Left cardiac atrium (tissue), 4 donors: ENCODE measurements at regions not wholly inside any gene's neighbourhood (a gene's known extent, or its start where the extent isn't known, plus 50 kb on each side); places are given as distances from the start of the nearest gene placed in this dataset.
A peak's percentile ranks its signal among the peaks of the same experiment; 100 is the strongest.
"Not testable (repeated sequence)": the region's sequence is repeated elsewhere in the genome, so short reads cannot be mapped to it uniquely, and the experiment has no call there.

Experiments
- ATAC-seq, 2 donors: fragments of 200-7000 bp; cut with Tn5 transposase; one replicate each; pipeline ENCODE4 v1.9.1; 2020; ENCODE audit warnings: mild to moderate bottlenecking in 2 of 2, moderate library complexity in 2 of 2
- DNase-seq: peaks from one replicate; pipeline ENCODE4 v3.0.0-alpha.2; 2020
- intact Hi-C, 2 donors: fragments of 100-400 bp; cut with DNase I; formaldehyde crosslinking; loops; one replicate each; pipeline versions ENCODE4 v1.14.1 to v1.15.1; 2022 to 2023
- donor health status: DM: no; HTN: yes; CAD: no.
- donor health status: DM: no; HTN: yes; CAD: no; lungs with severe emphysema.
- donor health status: DM: yes; HTN: yes; CAD: no.
- donor health status: Dilated cardiomyopathy.

GRCh38 chr10:43849551-43849950 lies 200.9 kb upstream of the ZNF32 start:
- intact Hi-C loops = no loop called here
- no peak for DNase-seq

GRCh38 chr10:43846968-43847367 lies 198.3 kb upstream of the ZNF32 start:
- intact Hi-C loops = no loop called here
- no peak for DNase-seq
- peak; percentile 22 to 28 for ATAC-seq

More at GRCh38 chr10:43849551-43849950, 200.9 kb upstream of the ZNF32 start:
- ATAC-seq = no peak

GRCh38 chr10:43846187-43846680 lies 197.6 kb upstream of the ZNF32 start:
- intact Hi-C loops = no loop called here
- ATAC-seq (peak; percentile 25 to 66), DNase-seq (peak; percentile 66)

DNA sequence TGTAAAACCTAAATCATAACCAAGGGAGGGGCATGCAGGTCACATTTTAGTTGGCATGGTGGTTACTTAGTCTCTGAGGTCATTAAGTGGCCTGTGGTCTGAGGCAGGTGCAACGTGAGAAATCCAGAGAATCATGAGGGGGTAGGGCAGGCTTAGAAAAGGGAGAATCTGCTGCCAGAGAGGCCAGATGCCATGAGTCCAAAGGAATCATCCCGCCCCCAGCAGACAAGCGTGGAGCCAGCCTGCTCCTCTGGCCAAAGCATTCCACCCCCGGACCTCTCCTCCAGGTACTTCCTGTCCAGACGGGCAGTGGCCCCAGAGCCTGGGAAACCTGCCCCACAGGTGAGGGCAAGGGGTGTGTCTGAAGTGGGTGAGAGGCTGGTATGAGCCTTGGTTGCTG lies 196.4 kb upstream of the ZNF32 start:
- DNase-seq (no peak), ATAC-seq (no peak)
- intact Hi-C loops = no loop called here

DNA sequence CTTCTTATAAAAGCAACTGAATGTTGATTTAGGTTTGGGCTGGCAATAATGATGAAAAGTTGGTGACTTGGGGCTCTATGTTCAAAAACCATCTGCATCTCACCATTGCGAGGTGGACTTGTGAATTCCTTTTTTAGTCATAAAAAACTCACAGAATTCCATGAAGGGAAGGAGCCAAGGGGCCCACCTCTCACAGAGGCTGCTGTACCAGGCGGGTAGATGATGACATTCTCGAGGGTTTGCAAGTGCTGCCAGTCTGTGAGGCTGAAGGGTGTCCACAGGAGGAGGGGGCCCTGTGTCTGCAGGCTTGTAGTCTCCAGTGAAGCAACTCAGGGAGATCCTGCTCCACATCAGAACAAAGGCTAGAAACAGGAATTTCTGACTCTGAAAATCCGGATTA lies 195.5 kb upstream of the ZNF32 start:
- ATAC-seq (no peak), DNase-seq (no peak)
- intact Hi-C loops = no loop called here

DNA sequence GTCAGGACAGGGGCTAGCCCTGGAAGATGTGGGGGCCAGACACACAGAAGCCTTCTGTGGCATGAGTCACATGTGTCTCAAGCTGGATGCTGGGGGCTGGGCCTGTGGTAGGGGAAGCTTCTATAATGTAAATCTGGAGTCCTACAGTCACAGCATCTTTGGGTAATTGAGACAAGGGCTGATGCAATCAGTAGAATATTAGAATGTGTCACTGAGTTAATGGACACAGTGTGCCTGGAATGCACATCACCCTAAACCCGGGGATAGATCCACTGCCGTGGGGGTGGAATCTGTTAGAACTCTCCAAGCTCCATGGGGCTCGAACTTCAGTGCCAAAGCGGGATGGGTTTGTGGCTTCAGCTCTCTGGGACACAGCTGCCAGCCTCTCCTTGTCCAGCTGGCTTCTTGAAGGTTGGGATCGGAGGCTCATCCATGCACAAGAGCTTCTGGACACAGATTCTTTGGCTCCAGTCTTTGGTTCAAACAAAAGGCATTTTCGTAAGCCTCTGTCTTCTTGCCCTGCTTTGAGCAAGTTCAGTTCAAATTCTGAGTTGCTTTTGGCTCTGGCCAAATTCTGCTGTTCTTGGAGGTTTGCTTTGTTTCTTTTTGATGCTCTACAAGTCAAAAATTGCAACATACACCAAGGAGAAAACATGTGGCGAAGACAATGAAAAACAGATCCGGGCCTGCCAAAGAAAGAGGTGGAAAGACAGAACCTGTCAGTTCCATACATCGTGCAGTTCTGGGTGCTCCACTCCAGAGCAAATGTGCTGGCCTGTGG lies 194.8 kb upstream of the ZNF32 start:
- intact Hi-C loops = no loop called here
- DNase-seq (peak; percentile 65), ATAC-seq (peak; percentile 55 to 77)

GRCh38 chr10:43842496-43842895 lies 193.8 kb upstream of the ZNF32 start:
- ATAC-seq (no peak), DNase-seq (no peak)
- intact Hi-C loops = no loop called here

GRCh38 chr10:43842072-43842471 lies 193.4 kb upstream of the ZNF32 start:
- DNase-seq (no peak), ATAC-seq (no peak)
- intact Hi-C loops = no loop called here

GRCh38 chr10:43839973-43840372 lies 191.3 kb upstream of the ZNF32 start:
- ATAC-seq = no peak
- intact Hi-C loops = no loop called here
- DNase-seq = no peak

DNA sequence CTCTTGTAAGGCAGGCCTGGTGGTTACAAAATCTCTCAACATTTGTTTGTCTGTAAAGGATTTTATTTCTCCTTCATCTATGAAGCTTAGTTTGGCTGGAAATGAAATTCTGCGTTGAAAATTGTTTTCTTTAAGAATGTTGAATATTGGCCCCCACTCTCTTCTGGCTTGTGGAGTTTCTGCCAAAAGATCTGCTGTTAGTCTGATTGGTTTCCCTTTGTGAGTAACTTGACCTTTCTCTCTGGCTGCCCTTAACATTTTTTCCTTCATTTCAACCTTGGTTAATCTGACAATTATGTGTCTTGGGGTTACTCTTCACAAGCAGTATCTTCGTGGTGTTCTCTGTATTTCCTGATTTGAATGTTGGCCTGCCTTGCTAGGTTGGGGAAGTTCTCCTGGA lies 186.1 kb upstream of the ZNF32 start:
- intact Hi-C loops, ATAC-seq, DNase-seq: not testable (repeated sequence)

GRCh38 chr10:43827853-43828252 lies 179.2 kb upstream of the ZNF32 start:
- intact Hi-C loops = no loop called here
- ATAC-seq = no peak
- DNase-seq = no peak

DNA sequence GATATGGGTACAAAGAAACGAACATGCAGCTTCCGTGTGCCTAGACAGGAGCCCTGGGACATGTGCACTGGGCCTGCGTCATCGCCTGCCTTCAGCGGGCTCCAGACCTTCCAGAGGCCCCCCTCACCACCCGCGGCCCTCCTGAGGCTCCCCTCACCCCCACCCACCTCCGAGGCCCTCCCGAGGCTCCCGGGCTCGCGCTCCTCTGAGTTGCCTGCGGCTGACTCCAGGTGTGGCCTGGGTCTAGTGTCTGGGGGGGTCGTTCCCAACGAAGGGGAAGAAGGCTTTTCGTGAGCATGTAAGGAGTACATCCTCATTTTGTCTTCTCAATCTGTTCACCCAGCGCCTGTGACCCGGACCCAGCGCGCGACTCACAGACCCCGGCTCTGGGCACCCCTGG lies 177.3 kb upstream of the ZNF32 start:
- DNase-seq = no peak
- no peak for ATAC-seq
- intact Hi-C loops = no loop called here

DNA sequence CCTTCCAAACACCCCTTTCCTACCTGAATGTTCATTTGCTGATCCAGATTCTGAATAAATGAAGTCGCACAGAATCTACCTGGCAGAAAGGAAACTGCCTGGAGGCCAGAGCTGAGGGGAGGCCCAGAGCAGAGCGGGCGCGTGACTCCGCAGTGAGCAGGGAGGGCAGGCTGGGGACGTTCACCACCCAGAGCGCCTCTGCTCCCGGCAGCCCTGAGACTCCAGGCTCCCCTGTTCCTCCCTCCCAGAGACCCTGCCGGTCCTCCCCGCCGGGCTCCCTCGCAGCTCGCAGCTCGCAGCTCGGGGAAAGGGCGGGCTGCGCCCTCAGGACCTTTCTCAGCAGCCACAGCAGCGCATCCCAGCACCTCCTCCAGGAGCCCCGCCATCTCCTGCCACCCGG lies 176.7 kb upstream of the ZNF32 start:
- ATAC-seq (peak; percentile 23 to 40), DNase-seq (no peak)
- intact Hi-C loops = no loop called here

- DNase-seq = peak; percentile 78
- intact Hi-C loops = no loop called here
Measured at GRCh38 chr10:43824934-43825333, 176.3 kb upstream of the ZNF32 start.

DNA sequence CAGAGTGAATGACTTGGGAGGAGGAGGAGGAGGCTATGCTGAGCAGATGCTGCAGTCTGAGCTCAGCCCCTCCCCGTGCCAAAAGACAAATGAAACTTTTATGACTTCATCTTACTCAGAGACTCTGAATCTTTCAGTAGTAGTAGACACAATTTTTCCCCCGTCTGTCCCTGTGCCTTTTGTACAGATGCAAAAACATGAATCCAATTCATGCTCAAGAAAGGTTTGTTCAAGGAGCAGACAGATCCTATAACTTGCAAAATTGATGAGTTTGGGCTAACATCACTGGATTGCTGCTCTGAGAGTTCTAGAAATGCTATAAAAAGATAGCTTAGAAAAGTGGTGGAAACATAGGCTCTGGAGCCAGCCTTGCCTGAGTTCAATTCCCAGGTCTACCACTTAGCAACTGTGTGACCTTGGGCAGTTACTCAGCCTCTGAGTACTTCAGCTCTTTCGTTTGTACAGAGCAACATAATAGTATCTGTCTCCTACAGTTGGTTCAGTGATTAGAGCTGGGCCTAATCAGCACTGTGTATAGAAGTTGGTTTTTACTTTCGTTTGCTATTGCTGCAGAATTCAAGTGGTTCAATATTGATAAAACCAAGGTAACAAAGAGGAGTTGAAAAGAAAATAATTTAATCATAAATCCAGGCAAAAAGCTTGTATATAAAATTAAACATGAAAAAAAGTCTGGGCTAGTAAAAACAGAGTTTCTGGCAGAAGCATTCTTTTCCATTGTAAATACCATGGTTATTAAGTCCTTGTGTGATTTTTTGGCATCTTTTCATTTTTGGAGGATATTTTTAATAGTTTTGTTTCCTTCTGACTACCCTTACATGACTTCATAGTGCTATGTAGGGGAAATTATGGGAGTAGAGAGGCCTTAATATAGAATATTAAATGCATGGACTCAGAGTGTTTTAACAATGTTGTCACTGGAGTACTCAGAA lies 174.2 kb upstream of the ZNF32 start:
- ATAC-seq (peak in 1 of 2 donors; percentile 48), DNase-seq (no peak)
- intact Hi-C loops = no loop called here

More at GRCh38 chr10:43824934-43825333, 176.3 kb upstream of the ZNF32 start:
- ATAC-seq = peak; percentile 92 to 93

DNA sequence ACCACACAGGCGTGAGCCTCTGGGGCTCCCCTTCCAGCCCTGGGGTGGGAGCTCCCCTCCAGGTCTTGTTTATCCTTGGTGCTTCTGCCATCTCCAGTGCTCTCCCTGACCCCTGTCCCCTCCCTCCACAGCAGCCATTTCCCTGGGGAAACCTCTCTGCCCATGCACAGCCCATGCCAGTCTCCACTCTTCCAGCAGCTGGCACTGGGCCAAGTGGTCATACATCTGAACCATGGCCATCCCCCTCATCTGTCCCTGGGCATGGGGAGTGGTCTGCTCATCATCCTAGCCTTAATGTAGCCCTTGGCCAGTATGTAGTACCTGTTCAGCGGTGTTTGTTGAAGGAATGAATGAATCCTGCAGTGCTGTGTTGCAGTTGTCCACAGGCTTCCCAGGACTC lies 172.4 kb upstream of the ZNF32 start:
- ATAC-seq = no peak
- intact Hi-C loops = no loop called here
- DNase-seq = no peak

- intact Hi-C loops = no loop called here
- ATAC-seq (no peak), DNase-seq (no peak)
Measured at GRCh38 chr10:43820663-43821062, 172.0 kb upstream of the ZNF32 start.

- DNase-seq (no peak), ATAC-seq (no peak)
- intact Hi-C loops = no loop called here
Measured at GRCh38 chr10:43819464-43820230, 171.0 kb upstream of the ZNF32 start.

DNA sequence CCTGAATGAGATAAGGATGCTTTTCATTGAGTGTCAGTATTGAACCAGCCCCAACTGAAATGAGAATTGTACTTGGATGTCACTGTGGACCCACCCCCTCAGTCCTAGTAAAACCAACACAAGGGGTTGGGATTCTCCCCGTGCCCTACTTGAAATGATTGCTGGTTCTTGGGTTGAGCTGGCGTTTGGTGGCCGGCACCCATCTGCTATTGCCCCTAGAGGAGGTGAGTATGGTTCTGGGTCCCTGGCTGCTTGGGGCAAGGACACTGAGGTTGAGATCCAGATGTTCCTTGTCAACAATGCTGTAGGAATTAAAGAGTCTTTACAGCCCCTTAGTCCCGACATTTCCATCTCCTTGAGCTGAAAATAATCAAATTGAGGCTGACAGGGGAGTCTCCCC lies 170.0 kb upstream of the ZNF32 start:
- ATAC-seq = no peak
- intact Hi-C loops = no loop called here
- no peak for DNase-seq
